BLaER1 (cell line): ENCODE measurements at regions not wholly inside any gene's neighbourhood (a gene's known extent, or its start where the extent isn't known, plus 50 kb on each side); places are given as distances from the start of the nearest gene placed in this dataset.
"Not testable (repeated sequence)": the region's sequence is repeated elsewhere in the genome, so short reads cannot be mapped to it uniquely, and the experiment has no call there.

Source experiments
- H3K27ac ChIP-seq: shearing (Covaris generic); formaldehyde crosslinking; 2 replicates; pipeline ENCODE4 v1.8.1; 2022
- H3K27me3 ChIP-seq: shearing (Covaris generic); formaldehyde crosslinking; 2 replicates; pipeline ENCODE4 v1.8.1; 2022
- H3K36me3 ChIP-seq: shearing (Covaris generic); formaldehyde crosslinking; 2 replicates; pipeline ENCODE4 v1.8.1; 2022
- H3K4me1 ChIP-seq: shearing (Covaris generic); formaldehyde crosslinking; 2 replicates; pipeline ENCODE4 v1.8.1; 2022
- H3K4me2 ChIP-seq: shearing (Covaris generic); formaldehyde crosslinking; 2 replicates; pipeline ENCODE4 v1.8.1; 2022
- H3K4me3 ChIP-seq: shearing (Covaris generic); formaldehyde crosslinking; 2 replicates; pipeline ENCODE4 v1.8.1; 2022
- H3K9ac ChIP-seq: shearing (Covaris generic); formaldehyde crosslinking; 2 replicates; pipeline ENCODE4 v1.8.1; 2022
- H3K9me3 ChIP-seq: shearing (Covaris generic); formaldehyde crosslinking; 2 replicates; pipeline ENCODE4 v1.8.1; 2022
- H4K20me1 ChIP-seq: shearing (Covaris generic); formaldehyde crosslinking; 2 replicates; pipeline ENCODE4 v1.8.1; 2022
- Cebpa-rat ChIP-seq: shearing (Covaris generic); IDR thresholded peaks from 2 replicates; pipeline ENCODE4 v1.8.1; 2022

DNA sequence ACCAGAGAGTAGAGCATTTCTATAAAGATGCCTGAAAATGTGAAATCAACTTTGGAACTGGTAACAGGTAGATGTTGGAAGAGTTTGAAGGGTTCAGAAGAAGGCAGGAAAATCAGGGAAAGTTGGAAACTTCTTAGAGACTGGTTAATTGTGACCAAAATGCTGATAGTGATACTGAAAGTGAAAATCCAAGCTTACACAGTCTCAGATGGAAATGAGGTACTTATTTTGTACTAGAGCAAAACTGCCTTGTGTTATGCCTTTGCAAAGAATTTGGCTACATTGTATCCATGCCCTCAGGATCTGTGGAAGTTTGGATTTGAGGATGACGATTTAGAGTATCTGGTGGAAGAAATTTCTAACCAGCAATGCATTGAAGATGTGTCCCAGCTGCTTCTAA, 430.6 kb upstream of the KCND2 start:
- Histone ChIP-seq H3K27me3 (no peaks in the 10 kb centered on the region), H3K9me3 (no peaks in the 10 kb centered on the region), H3K4me3 (no peak overlapping the region), H3K4me2 (no peak overlapping the region), H3K27ac (no peak overlapping the region), H3K9ac (no peak overlapping the region), H4K20me1 (no peaks in the 10 kb centered on the region), H3K36me3 (no peaks in the 10 kb centered on the region), H3K4me1 (no peaks in the 10 kb centered on the region)
- no peak for TF ChIP-seq Cebpa-rat

GRCh38 chr7:119842786-119843185, 430.2 kb upstream of the KCND2 start:
- no peak overlapping the region for H3K9ac ChIP-seq
- H3K27me3 ChIP-seq: no peaks in the 10 kb centered on the region
- H3K4me3 ChIP-seq: no peak overlapping the region
- H3K27ac ChIP-seq: no peak overlapping the region
- TF ChIP-seq Cebpa-rat: no peak
- H3K4me1 ChIP-seq: no peaks in the 10 kb centered on the region
- no peaks in the 10 kb centered on the region for H3K9me3 ChIP-seq
- H3K4me2 ChIP-seq: no peak overlapping the region
- no peaks in the 10 kb centered on the region for H3K36me3 ChIP-seq
- no peaks in the 10 kb centered on the region for H4K20me1 ChIP-seq

DNA sequence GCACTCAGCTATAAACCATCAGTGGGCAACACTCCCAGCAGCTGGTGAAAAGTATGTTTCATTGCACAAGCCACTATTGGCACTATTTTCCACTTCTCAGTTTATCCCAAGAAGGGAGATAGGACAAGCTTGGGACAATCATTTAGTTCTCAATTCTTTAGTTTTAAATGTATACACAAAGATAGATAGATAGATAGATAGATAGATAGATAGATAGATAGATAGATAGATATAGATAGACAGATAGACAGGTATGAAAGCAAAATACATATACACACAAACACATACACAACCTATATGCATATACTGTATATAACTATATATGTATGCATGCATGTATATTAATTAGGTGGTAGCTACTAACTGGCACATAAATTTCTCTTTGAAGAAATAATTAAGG, 411.6 kb upstream of the KCND2 start:
- no peak for TF ChIP-seq Cebpa-rat
- Histone ChIP-seq H3K4me3 (no peak overlapping the region), H3K27ac (no peak overlapping the region), H3K27me3 (no peaks in the 10 kb centered on the region), H3K4me2 (no peak overlapping the region), H3K4me1 (no peaks in the 10 kb centered on the region), H3K9me3 (no peaks in the 10 kb centered on the region), H4K20me1 (no peaks in the 10 kb centered on the region), H3K9ac (no peak overlapping the region), H3K36me3 (no peaks in the 10 kb centered on the region)

DNA sequence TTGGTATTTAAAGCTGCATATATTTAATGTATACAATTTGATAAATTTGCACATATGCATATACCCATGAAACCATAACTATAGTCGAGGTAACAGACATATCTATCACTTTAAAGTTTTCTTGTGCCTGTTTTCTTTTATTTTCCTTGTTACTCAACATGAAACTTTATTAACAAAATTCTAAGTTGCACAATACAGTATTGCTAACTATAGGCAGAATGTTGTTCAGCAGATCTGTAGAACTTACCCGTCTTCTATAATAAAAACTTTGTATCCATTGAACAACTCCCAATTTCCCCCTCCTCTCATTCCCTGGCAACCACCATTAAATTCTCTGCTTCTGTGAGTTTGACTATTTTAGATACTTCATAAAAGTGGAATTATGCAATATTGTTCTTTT, 404.6 kb upstream of the KCND2 start:
- Histone ChIP-seq H3K9ac (no peak overlapping the region), H3K27ac (no peak overlapping the region), H3K4me2 (no peak overlapping the region), H4K20me1 (no peaks in the 10 kb centered on the region), H3K4me1 (no peaks in the 10 kb centered on the region), H3K9me3 (no peaks in the 10 kb centered on the region), H3K4me3 (no peak overlapping the region), H3K27me3 (no peaks in the 10 kb centered on the region), H3K36me3 (no peaks in the 10 kb centered on the region)
- TF ChIP-seq Cebpa-rat: no peak

DNA sequence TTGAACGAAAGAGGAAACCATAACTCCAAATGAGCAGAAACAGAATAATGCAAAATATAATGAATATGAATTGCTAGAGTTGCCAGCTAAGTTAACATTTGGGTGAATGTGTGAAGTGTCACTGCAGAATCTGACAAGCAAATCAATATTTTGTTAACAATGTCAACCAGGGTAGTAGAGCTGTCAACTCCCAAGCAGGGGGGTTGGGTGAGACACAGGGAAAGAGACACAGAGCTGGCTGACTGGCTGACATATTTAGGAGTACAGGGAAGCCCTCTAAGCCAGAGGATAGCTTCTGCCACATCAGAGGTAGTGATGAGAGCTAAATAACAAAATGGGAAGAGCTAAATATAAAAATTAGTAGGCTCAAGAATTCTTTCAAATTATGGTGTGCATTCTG, 393.1 kb upstream of the KCND2 start:
- TF ChIP-seq Cebpa-rat: no peak
- Histone ChIP-seq H3K4me3 (no peak overlapping the region), H3K9ac (no peak overlapping the region)

GRCh38 chr7:119886007-119886406, 387.0 kb upstream of the KCND2 start:
- Histone ChIP-seq H3K9ac (no peak overlapping the region), H3K27ac (no peak overlapping the region), H3K4me3 (no peak overlapping the region), H3K27me3 (no peaks in the 10 kb centered on the region), H3K4me1 (no peaks in the 10 kb centered on the region), H3K36me3 (no peaks in the 10 kb centered on the region), H3K4me2 (no peak overlapping the region), H4K20me1 (no peaks in the 10 kb centered on the region), H3K9me3 (no peaks in the 10 kb centered on the region)
- TF ChIP-seq Cebpa-rat: no peak

More for the DNA sequence above, 393.1 kb upstream of the KCND2 start:
- no peaks in the 10 kb centered on the region for H3K9me3 ChIP-seq
- H3K36me3 ChIP-seq: no peaks in the 10 kb centered on the region
- no peaks in the 10 kb centered on the region for H4K20me1 ChIP-seq
- H3K27me3 ChIP-seq: no peaks in the 10 kb centered on the region
- no peak overlapping the region for H3K4me2 ChIP-seq
- H3K4me1 ChIP-seq: no peaks in the 10 kb centered on the region
- no peak overlapping the region for H3K27ac ChIP-seq

GRCh38 chr7:119886525-119886924, 386.4 kb upstream of the KCND2 start:
- H3K27me3 ChIP-seq, H3K36me3 ChIP-seq, H3K9me3 ChIP-seq: not testable (repeated sequence)

DNA sequence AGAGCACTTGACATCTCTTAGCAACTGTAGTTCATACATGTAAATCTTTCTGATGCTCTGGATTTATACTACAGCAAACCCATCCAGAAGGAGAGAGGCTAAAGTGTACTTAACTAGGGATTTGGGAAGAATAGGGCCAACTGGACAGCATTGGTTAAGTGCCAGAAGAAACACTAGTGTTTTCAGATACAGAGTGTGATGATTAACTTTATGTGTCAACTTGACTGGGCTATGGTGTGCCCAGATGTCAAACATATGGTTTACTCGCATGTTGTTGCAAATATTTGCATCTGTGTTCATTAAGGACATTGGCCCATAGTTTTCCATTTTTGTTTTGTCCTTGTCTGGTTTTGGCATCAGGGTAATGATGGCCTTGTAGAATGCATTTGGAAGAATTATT, 384.7 kb upstream of the KCND2 start:
- Histone ChIP-seq H3K36me3 (no peaks in the 10 kb centered on the region), H3K27ac (no peak overlapping the region), H3K4me3 (no peak overlapping the region), H3K9ac (no peak overlapping the region), H3K27me3 (no peaks in the 10 kb centered on the region), H4K20me1 (no peaks in the 10 kb centered on the region), H3K4me1 (no peaks in the 10 kb centered on the region), H3K4me2 (no peak overlapping the region), H3K9me3 (no peaks in the 10 kb centered on the region)
- no peak for TF ChIP-seq Cebpa-rat

More at GRCh38 chr7:119886525-119886924, 386.4 kb upstream of the KCND2 start:
- H3K4me2 ChIP-seq, H3K27ac ChIP-seq, H3K4me3 ChIP-seq, H4K20me1 ChIP-seq, H3K4me1 ChIP-seq, H3K9ac ChIP-seq: not testable (repeated sequence)

DNA sequence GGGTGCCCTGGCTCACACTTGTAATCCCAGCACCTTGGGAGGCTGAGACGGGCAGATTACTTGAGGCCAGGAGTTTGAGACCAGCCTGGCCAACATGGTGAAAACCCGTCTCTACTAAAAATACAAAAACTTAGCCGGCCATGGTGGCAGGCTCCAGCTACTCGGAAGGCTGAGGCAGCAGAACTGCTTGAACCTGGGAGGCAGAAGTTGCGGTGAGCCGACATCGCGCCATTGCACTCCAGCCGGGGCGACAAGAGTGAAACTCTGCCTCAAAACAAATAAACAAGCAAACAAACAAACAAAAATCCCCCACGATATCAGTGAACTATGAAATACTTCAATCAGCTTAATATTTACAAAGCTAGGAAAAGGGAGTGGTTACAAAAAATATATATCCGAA, 382.3 kb upstream of the KCND2 start:
- Histone ChIP-seq H3K27me3 (no peaks in the 10 kb centered on the region), H3K36me3 (no peaks in the 10 kb centered on the region), H3K27ac (no peak overlapping the region), H4K20me1 (no peaks in the 10 kb centered on the region), H3K4me2 (no peak overlapping the region), H3K4me1 (no peaks in the 10 kb centered on the region), H3K4me3 (no peak overlapping the region), H3K9ac (no peak overlapping the region), H3K9me3 (no peaks in the 10 kb centered on the region)
- TF ChIP-seq Cebpa-rat: no peak

GRCh38 chr7:119895320-119895719, 377.7 kb upstream of the KCND2 start:
- no peaks in the 10 kb centered on the region for H4K20me1 ChIP-seq
- no peaks in the 10 kb centered on the region for H3K36me3 ChIP-seq

GRCh38 chr7:119896386-119896785, 376.6 kb upstream of the KCND2 start:
- Histone ChIP-seq H3K4me3 (no peak overlapping the region), H4K20me1 (no peaks in the 10 kb centered on the region), H3K4me2 (no peak overlapping the region), H3K4me1 (no peaks in the 10 kb centered on the region), H3K27ac (no peak overlapping the region), H3K9ac (no peak overlapping the region), H3K36me3 (no peaks in the 10 kb centered on the region), H3K9me3 (no peaks in the 10 kb centered on the region), H3K27me3 (no peaks in the 10 kb centered on the region)
- no peak for TF ChIP-seq Cebpa-rat

More at GRCh38 chr7:119895320-119895719, 377.7 kb upstream of the KCND2 start:
- H3K9me3 ChIP-seq: no peaks in the 10 kb centered on the region
- H3K4me2 ChIP-seq: no peak overlapping the region
- H3K27me3 ChIP-seq: no peaks in the 10 kb centered on the region
- H3K9ac ChIP-seq: no peak overlapping the region
- no peak overlapping the region for H3K4me3 ChIP-seq
- H3K27ac ChIP-seq: no peak overlapping the region
- no peaks in the 10 kb centered on the region for H3K4me1 ChIP-seq
- TF ChIP-seq Cebpa-rat: no peak
